ENCODE measurements at regions not wholly inside any gene's neighbourhood (a gene's known extent, or its start where the extent isn't known, plus 50 kb on each side); places are given as distances from the start of the nearest gene placed in this dataset.

- H3K4me3 ChIP-seq: no peak overlapping the region
- ATAC-seq: no peak
- WGBS, 2 donors (ENCODE audit: low coverage in 1 of 2): 36 to 64% methylated on average over 3 of the region's 4 CpGs
- H3K4me1 ChIP-seq: no peaks in the 10 kb centered on the region
- no peaks in the 10 kb centered on the region for H3K9me3 ChIP-seq
- no peaks in the 10 kb centered on the region for H3K36me3 ChIP-seq
- H3K27me3 ChIP-seq: no peaks in the 10 kb centered on the region
- TF ChIP-seq EP300 (IDR thresholded peaks at IDR 0.05): no peak
- TF ChIP-seq POLR2A (IDR thresholded peaks at IDR 0.05): no peak
- TF ChIP-seq POLR2AphosphoS5 (IDR thresholded peaks at IDR 0.05): no peak
- TF ChIP-seq CTCF (IDR thresholded peaks at IDR 0.05): no peak
- no peak overlapping the region for H3K27ac ChIP-seq
Measured at GRCh38 chr7:41524876-41525275, 178.0 kb downstream of the INHBA start.

- Histone ChIP-seq H3K4me3 (no peak overlapping the region), H3K4me1 (no peaks in the 10 kb centered on the region), H3K27ac (no peak overlapping the region), H3K27me3 (no peaks in the 10 kb centered on the region), H3K36me3 (no peaks in the 10 kb centered on the region), H3K9me3 (no peaks in the 10 kb centered on the region)
- ATAC-seq: no peak
- TF ChIP-seq EP300 (IDR thresholded peaks at IDR 0.05): no peak
- TF ChIP-seq CTCF (IDR thresholded peaks at IDR 0.05): no peak
- TF ChIP-seq POLR2A (IDR thresholded peaks at IDR 0.05): no peak
- no peak for TF ChIP-seq POLR2AphosphoS5 (IDR thresholded peaks at IDR 0.05)
- 96% methylated on average over 5 of the region's 7 CpGs; no CpG with 5 or more reads in 1 of the 2 donors for WGBS, 2 donors (ENCODE audit: low coverage in 1 of 2)
Measured at GRCh38 chr7:41520445-41520844, 182.4 kb downstream of the INHBA start.

- no peaks in the 10 kb centered on the region for H3K36me3 ChIP-seq
- no peak overlapping the region for H3K27ac ChIP-seq
- TF ChIP-seq EP300 (IDR thresholded peaks at IDR 0.05): no peak
- ATAC-seq: no peak
- H3K4me1 ChIP-seq: no peaks in the 10 kb centered on the region
- no peaks in the 10 kb centered on the region for H3K27me3 ChIP-seq
- no peaks in the 10 kb centered on the region for H3K9me3 ChIP-seq
- 75 to 76% methylated on average over 2 of the region's 2 CpGs for WGBS, 2 donors (ENCODE audit: low coverage in 1 of 2)
- H3K4me3 ChIP-seq: no peak overlapping the region
Measured at GRCh38 chr7:41517771-41518170, 185.1 kb downstream of the INHBA start.

GRCh38 chr7:41508755-41509154 is 194.1 kb downstream of the INHBA start:
- no peak for ATAC-seq
- Histone ChIP-seq H3K36me3 (no peaks in the 10 kb centered on the region), H3K27ac (no peak overlapping the region), H3K4me3 (no peak overlapping the region), H3K4me1 (no peaks in the 10 kb centered on the region), H3K9me3 (no peaks in the 10 kb centered on the region), H3K27me3 (no peaks in the 10 kb centered on the region)
- TF ChIP-seq EP300 (IDR thresholded peaks at IDR 0.05) (no peak), CTCF (IDR thresholded peaks at IDR 0.05) (no peak), POLR2A (IDR thresholded peaks at IDR 0.05) (no peak), POLR2AphosphoS5 (IDR thresholded peaks at IDR 0.05) (no peak)
- 73 to 96% methylated on average over 3 to 4 of the region's 4 CpGs for WGBS, 2 donors (ENCODE audit: low coverage in 1 of 2)

GRCh38 chr7:41507686-41508268 is 195.1 kb downstream of the INHBA start:
- H3K4me1 ChIP-seq: no peaks in the 10 kb centered on the region
- 64 to 69% methylated on average over 2 of the region's 4 CpGs for WGBS, 2 donors (ENCODE audit: low coverage in 1 of 2)
- no peaks in the 10 kb centered on the region for H3K9me3 ChIP-seq
- peak; percentile 34 for ATAC-seq
- no peaks in the 10 kb centered on the region for H3K27me3 ChIP-seq
- TF ChIP-seq POLR2A (IDR thresholded peaks at IDR 0.05): no peak
- no peak for TF ChIP-seq CTCF (IDR thresholded peaks at IDR 0.05)
- TF ChIP-seq EP300 (IDR thresholded peaks at IDR 0.05): no peak
- no peak for TF ChIP-seq POLR2AphosphoS5 (IDR thresholded peaks at IDR 0.05)
- H3K4me3 ChIP-seq: no peak overlapping the region
- no peak overlapping the region for H3K27ac ChIP-seq
- H3K36me3 ChIP-seq: no peaks in the 10 kb centered on the region
